Stimulated activated CD4-positive, alpha-beta T cell treated with anti-CD3 and anti-CD28 coated beads, Interleukin-12 subunit alpha, Interleukin-12 subunit beta, amount 100 ng/mL, for 24 hours (primary cell): ENCODE measurements at regions not wholly inside any gene's neighbourhood (a gene's known extent, or its start where the extent isn't known, plus 50 kb on each side); places are given as distances from the start of the nearest gene placed in this dataset.

Source experiments
- DNase-seq, 2 experiments: peaks; one replicate each; pipeline ENCODE4 v3.0.0-alpha.2; 2020; ENCODE audit warnings: low read depth in 2 of 2

- DNase-seq = no peak
These were observed 290.0 kb upstream of the CFAP20DC start for GRCh38 chr3:59339818-59340217.

- DNase-seq = no peak
These were observed 289.1 kb upstream of the CFAP20DC start for GRCh38 chr3:59338934-59339333.

GRCh38 chr3:59335338-59335737 lies 285.5 kb upstream of the CFAP20DC start:
- DNase-seq = no peak

GRCh38 chr3:59334585-59334984 lies 284.8 kb upstream of the CFAP20DC start:
- no peak for DNase-seq

GRCh38 chr3:59327376-59327808 lies 277.6 kb upstream of the CFAP20DC start:
- no peak for DNase-seq

- no peak for DNase-seq
These were observed 276.6 kb upstream of the CFAP20DC start for GRCh38 chr3:59326246-59327024.

- no peak for DNase-seq
These were observed 272.2 kb upstream of the CFAP20DC start for GRCh38 chr3:59321881-59322540.

GRCh38 chr3:59320080-59320479 lies 270.3 kb upstream of the CFAP20DC start:
- no peak for DNase-seq

GRCh38 chr3:59319442-59319841 lies 269.6 kb upstream of the CFAP20DC start:
- DNase-seq = no peak

- no peak for DNase-seq
These were observed 269.1 kb upstream of the CFAP20DC start for GRCh38 chr3:59318881-59319280.

GRCh38 chr3:59317386-59317785 lies 267.6 kb upstream of the CFAP20DC start:
- DNase-seq = no peak

- DNase-seq = no peak
These were observed 267.0 kb upstream of the CFAP20DC start for GRCh38 chr3:59316688-59317275.

GRCh38 chr3:59313365-59313764 lies 263.5 kb upstream of the CFAP20DC start:
- DNase-seq = peak; percentile 8 to 52

GRCh38 chr3:59311231-59311630 lies 261.4 kb upstream of the CFAP20DC start:
- no peak for DNase-seq

GRCh38 chr3:59310736-59311135 lies 260.9 kb upstream of the CFAP20DC start:
- DNase-seq = no peak

GRCh38 chr3:59308684-59309083 lies 258.9 kb upstream of the CFAP20DC start:
- no peak for DNase-seq

GRCh38 chr3:59308001-59308400 lies 258.2 kb upstream of the CFAP20DC start:
- DNase-seq = no peak

- DNase-seq = no peak
These were observed 256.6 kb upstream of the CFAP20DC start for GRCh38 chr3:59306436-59306835.

GRCh38 chr3:59304296-59304695 lies 254.5 kb upstream of the CFAP20DC start:
- DNase-seq = no peak

GRCh38 chr3:59303452-59303851 lies 253.6 kb upstream of the CFAP20DC start:
- no peak for DNase-seq

GRCh38 chr3:59302442-59302841 lies 252.6 kb upstream of the CFAP20DC start:
- DNase-seq = no peak

- no peak for DNase-seq
These were observed 250.9 kb upstream of the CFAP20DC start for GRCh38 chr3:59300733-59301132.

GRCh38 chr3:59299561-59299960 lies 249.7 kb upstream of the CFAP20DC start:
- no peak for DNase-seq
